Fibroblast of mammary gland (primary cell): ENCODE measurements at regions not wholly inside any gene's neighbourhood (a gene's known extent, or its start where the extent isn't known, plus 50 kb on each side); places are given as distances from the start of the nearest gene placed in this dataset.
"Not testable (repeated sequence)": the region's sequence is repeated elsewhere in the genome, so short reads cannot be mapped to it uniquely, and the experiment has no call there.

Experiments used
- DNase-seq: peaks from one replicate; pipeline ENCODE4 v3.0.0-alpha.2; 2010; ENCODE audit warnings: low read depth
- H3K4me3 ChIP-seq: 2 replicates; pipeline ENCODE4 v1.5.1; 2011; ENCODE audit warnings: low read depth, mild to moderate bottlenecking, low read length, moderate library complexity; ENCODE audit not compliant: control insufficient read depth
- CTCF ChIP-seq: conservative IDR thresholded peaks from 2 replicates; pipeline ENCODE4 v1.5.1; 2011; ENCODE audit warnings: low read depth, low read length, inconsistent platforms; ENCODE audit not compliant: control insufficient read depth, insufficient read depth

- no peak for DNase-seq
- H3K4me3 ChIP-seq: no peak overlapping the region
- no peak for TF ChIP-seq CTCF
These were observed 63.5 kb upstream of the NRIP1 start for GRCh38 chr21:15128267-15128666.

GRCh38 chr21:15128714-15129113 lies 63.9 kb upstream of the NRIP1 start:
- H3K4me3 ChIP-seq, DNase-seq: not testable (repeated sequence)

DNA sequence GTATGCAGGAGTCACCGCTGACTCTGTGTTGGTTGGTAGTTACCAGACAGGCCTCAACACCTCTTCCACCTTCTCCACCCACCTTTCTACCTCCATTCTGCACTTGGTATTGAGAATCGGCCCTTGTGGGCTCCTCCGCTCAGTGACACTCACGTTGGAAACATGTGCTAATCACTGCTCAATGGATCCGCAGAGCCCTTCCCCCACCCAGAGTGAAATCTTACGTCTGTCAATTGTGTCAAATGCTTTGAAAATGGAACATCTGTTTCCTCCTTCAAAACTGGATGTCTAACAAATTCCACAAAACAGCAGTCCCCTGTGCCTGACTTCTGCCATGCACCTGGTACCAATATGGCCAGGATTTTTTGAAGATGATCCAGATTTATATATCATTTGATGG lies 65.5 kb upstream of the NRIP1 start:
- DNase-seq: no peak
- no peak overlapping the region for H3K4me3 ChIP-seq
- TF ChIP-seq CTCF: no peak

GRCh38 chr21:15130751-15131150 lies 66.0 kb upstream of the NRIP1 start:
- TF ChIP-seq CTCF: no peak
- DNase-seq: peak; percentile 16
- no peak overlapping the region for H3K4me3 ChIP-seq

DNA sequence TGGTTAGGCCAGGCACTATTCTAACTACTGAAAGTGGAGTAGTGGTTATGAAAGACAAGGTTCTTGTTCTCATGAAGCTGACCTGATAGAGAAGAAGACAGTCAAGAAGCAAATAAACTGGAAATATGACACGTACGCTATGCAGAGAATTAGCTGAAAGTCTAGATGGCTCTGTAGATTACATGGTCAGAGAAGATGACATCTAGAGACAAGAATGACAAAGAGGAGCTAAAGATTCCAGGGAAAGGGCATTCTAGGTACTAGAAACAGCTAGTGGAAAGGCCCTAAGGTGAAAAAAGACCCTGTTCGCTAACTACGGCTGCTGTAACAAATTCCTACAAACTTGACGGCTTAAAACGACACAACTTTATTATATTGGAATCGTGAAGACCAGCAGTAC lies 68.0 kb upstream of the NRIP1 start:
- H3K4me3 ChIP-seq: no peak overlapping the region
- TF ChIP-seq CTCF: no peak

DNA sequence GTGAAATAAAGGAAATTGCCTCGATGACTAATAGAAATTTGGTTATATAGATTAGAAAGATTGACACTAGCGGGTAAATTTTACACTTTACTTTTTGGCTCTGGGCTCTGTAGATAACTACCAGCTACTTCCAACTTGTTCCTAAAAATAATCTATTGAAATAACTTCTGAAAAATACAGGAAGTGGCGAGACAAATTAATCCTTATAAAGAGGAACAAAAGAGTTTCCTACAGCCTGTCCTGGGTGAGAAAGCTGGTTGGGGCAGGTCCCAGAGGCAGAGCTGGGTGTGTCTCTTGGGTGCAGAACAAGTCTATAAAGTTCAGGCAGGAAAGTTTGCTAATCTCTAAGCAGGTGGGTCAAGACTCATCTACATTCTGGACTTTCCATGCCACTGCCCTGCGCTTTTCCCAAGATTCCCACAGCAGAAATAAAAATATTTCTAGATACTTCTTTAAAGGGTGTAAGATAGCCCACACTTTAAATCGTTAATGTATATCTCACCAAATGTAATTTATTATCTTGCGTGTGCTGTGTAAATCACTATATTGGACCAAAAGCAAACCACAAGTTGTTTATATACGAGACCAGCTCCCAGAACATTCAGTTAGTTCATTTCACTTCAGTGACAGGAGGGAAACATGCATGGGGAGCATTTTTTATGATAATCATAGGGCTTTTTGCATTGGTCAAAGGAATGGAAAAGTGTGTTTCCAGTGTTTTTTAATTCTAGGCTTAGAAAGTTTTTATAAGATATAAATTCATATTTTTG lies 70.1 kb upstream of the NRIP1 start:
- DNase-seq: no peak
- no peak overlapping the region for H3K4me3 ChIP-seq
- no peak for TF ChIP-seq CTCF

More for the DNA sequence above, 68.0 kb upstream of the NRIP1 start:
- DNase-seq: no peak

- DNase-seq: no peak
- no peak overlapping the region for H3K4me3 ChIP-seq
- TF ChIP-seq CTCF: no peak
These were observed 71.2 kb upstream of the NRIP1 start for GRCh38 chr21:15135867-15136629.
